OCI-M2 (cell line): ENCODE measurements at regions not wholly inside any gene's neighbourhood (a gene's known extent, or its start where the extent isn't known, plus 50 kb on each side); places are given as distances from the start of the nearest gene placed in this dataset.
"Not testable (repeated sequence)": the region's sequence is repeated elsewhere in the genome, so short reads cannot be mapped to it uniquely, and the experiment has no call there.

Source experiments
- DNase-seq: peaks from one replicate; lab custom pipeline; 2025; ENCODE audit not compliant: unreplicated experiment; lab: John Stamatoyannopoulos, UW

DNA sequence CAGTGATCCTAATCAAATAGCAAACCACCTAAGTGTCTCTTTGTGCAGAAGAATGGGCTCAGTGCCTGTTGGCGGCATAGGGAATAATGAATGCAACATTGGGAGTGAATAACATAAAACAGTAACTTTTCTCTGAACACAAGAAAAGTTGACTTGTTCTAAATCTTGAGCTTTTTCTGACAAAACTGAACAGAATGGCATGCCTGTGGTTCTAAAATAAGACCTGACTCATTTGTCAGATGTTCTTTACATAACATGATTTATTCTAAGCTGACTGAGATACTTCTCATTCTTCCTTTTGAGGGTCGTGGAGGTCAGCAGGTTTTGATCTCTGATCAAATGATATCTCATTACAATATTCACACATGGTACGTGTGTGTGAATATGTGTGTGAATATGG is 165.4 kb upstream of the WDR1 start:
- no peak for DNase-seq

DNA sequence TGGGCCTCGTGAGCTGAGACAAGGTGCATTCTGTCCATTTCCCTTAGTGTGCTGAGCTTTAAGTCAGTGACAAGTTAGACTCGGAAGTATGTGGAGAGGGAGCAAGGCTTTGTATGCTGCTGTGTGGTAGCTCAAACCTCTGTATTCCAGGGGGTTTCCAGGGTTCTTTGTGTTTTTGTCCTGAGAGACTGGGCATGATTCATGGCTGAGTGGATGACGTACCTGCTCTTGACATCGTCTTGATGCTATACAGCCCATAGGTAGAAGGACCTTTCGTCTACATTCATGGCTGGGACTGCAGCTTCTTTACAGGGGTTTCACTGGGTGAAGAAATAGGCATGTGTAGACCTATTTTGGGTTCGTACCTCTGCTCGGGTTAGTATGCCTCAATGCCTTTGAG is 162.7 kb upstream of the WDR1 start:
- DNase-seq, result no peak

DNA sequence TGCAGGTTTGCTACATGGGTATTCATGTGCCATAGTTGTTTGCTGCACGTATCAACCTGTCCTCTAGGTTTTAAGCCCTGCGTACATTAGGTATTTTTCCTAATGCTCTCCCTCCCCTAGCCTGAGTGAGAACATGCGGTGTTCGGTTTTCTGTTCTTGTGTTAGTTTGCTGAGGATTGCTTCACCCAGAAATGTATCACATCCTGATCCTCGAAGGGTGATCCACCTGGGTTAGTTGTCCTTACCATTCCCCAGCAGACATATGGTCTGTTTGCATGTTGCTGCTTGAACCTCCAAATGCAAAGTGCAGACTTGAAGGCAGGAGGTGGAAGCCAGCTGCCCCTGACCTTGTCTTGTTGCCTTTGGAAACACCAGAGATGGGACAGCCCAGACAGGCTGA is 161.5 kb upstream of the WDR1 start:
- DNase-seq, result no peak

DNA sequence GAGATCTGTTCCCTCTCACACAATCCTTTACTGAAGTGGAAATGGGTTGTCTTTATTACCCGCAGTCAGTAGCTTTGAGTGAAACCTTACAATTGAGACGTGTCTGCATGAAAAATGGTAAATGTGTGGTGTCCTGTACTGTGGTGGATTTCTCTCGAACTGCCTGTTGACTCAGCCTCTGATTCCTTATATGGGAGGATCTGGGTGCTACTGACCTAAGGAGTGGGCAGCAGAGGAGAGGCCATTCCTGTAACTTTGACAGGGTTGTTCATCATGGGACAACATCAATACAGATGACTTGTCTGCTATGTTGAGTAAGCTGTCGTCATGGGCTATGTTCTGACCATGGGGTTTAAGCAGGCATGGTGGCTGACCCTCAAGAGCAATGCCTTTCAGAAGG is 159.6 kb upstream of the WDR1 start:
- no peak for DNase-seq

DNA sequence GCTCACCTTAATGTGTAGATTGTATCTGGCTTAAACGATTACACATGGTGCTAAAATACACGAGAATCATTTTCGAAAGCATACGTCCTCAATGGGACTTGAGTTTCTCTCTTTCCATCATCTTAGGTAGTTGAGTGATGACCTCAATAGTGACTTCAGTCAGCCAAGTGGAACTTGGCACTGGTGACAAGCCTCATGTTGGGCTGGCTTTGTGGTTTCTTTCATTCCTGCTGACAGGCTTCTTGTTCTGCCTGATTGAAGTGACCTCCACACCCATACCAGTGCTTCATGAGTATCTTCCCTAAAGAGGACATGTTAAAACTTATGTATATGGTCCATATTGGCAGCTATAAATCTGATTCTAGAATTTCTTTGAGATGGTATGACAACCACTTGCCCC is 159.1 kb upstream of the WDR1 start:
- DNase-seq, result no peak

DNA sequence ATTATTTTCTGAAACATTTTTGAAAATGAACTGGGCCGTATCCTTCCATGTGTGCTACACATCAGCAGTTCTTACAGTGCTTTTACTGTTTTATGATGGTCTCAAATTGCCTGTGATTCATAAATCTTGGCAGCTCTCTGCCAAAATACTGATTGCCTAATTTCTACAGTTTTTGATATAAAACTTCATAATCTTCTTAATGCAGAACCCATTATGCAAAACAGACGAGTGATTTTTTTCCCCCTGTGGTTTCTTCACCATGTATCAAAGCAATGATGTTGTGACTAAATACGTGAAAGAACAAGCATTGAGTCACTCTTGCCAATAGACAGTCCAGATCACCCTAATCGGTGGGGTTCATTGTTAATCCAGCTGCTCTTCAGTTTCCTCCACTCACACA is 156.4 kb upstream of the WDR1 start:
- no peak for DNase-seq

DNA sequence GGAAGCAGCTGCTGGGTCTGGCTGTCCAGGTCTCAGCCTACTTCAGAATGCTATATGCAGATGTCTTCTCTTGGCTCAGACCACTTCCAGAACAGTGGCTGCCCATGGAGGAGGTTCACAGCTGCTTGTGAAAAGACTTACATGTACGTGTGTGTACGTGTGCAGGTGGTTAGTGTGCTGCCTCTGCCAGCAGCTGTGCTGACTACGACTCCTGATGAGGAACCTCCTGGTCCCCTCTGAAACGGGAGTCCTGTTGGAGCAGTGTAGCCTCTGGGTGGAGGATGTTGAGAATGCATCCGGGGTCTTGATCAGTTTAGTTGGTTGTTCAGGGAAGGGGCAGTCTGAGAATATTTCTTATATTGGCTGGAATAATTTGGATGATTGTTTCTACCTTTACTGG is 155.9 kb upstream of the WDR1 start:
- no peak for DNase-seq

DNA sequence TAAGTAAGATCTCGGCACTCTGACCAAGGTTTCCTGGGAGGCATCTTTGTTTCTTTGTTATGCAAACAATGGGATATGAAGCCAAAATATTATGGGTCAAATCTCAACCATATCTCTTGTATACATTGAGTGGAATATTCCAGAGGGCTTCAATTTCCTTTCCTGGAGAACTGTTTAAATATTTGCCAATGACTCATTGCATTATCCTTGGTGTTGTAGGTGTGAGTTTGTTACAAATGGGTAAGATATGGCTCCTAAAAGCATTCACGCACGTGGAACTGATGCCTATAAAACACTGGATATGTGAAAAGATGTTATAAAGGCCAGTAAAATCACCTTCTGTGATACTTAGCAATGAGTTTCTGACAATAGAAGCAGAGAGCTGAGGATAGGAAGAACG is 150.5 kb upstream of the WDR1 start:
- no peak for DNase-seq

DNA sequence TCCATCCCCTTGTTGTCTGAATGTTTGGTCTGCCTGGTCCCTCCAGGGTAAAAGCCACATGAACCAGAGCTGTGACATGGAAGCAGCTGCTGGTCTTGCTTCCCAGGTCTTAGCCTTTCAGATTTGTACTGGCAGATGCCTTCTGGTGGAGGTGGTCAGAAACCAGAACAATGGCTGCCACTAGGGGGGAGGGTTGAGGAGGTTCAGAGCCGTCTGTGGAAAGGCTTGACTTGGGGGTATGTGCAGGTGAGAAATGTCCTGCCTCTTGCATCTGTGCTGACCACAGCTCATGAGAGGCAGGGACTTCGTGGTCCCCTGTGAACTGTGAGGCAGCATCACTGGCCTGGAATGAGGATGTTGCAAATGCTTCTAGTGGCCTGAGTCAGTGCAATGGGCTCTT is 144.2 kb upstream of the WDR1 start:
- no peak for DNase-seq

DNA sequence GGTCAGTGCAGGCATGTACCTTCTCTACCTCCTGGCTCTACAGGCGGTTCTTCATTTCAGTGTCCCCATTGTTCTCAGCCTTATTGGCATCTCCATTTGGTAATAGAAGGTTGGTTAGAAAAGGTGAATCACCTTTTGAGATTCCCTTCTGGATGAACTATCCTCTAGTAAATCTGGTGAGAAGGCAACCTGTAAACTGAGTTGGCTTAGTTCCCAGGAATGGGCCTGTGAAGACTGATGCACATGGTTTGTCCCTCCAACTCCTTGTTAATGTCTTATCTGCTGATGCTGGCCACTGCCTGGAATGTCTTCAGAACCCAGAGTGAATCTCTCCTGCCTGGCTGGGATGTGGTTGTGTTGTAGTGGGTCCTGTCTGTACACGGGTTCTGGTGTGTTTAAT is 143.4 kb upstream of the WDR1 start:
- no peak for DNase-seq

DNA sequence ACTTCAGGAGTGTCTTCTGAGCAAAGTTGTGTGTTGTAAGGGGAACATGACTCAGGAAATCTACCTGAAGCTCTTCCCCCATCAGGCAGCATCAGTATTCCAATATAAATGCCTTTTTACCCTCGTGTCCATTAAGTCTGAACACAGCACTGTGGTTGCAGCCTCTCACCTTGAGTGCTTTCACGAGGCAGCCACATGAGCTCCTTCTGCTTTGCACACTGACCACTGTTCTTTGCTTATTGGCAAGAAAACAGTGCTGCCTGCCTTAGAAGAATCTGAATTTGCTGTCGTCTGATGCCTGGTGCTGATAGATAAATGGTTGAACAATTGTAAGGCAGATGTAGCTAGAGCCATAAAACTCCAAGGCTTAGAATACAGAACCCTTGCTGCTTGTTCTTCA is 139.6 kb upstream of the WDR1 start:
- DNase-seq, result no peak

DNA sequence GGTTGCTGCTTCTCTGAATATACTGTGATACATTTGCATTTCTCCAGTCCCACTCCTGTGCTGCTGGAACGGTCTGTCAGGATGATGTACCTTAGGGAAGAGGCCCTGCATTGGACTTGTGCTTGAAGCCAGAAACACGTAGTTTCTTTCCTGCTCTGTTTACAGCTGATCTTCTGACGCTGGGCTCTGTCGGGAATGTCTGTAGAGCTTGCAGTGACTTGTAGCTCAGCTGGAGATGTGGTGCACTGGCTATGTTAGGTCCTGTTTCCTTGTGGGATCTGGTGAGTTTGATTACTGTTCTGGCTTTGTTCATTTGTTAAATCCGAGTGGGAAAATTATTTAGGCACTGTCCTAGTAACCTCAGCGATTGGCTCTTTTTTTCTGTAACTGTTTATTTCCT is 137.2 kb upstream of the WDR1 start:
- no peak for DNase-seq

DNA sequence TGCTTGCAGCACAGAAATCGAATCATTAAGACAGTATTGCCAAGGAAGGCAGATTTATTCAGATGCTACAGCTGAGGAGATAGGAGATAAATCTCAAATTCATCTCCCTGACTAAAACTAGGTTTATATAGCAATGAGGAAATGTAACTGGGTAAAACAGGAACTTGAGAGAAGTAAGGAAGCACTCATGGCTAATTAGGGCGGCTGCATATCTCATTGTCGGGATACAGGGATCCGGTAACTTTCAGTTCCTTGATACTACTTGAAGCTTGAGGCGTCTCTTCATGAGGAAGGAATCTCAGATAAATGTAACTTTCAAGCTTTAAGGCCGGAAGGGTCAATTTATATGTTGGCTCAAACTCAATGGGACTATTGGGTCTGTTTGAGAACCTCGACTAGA is 129.2 kb upstream of the WDR1 start:
- no peak for DNase-seq

DNA sequence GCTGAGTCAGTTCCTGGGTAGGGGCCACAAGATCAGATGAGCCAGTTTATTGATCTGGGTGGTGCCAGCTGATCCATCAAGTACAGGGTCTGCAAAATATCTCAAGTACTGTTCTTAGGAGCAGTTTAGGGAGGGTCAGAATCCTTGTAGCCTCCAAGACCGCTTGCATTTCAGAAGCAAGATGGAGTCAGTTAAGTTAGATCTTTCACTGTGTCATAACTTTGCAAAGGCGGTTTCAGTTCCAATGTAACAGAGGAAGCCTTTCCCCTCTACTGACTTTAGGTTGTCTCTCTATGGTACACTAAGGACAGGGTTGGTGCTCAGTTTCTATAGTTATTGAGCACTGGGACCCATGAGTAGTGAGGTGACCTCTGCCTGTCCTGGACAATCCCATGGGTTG is 127.3 kb upstream of the WDR1 start:
- no peak for DNase-seq

DNA sequence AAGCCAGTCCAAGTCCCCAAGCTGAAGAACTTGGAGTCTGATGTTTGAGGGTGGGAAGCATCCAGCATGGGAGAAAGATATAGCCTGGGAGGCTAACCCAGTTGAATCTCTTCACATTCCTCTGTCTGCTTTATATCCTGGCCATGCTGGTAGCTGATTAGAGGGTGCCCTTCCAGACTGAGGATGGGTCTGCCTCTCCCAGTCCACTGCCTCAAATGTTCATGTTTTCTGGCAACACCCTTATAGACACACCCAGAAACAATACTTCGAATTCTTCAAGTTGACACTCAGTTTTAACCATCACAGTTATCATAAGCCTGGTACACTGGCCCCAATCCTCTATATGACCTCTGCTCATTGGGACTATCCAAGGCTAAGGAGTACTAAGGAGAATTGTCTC is 124.1 kb upstream of the WDR1 start:
- DNase-seq, result no peak

DNA sequence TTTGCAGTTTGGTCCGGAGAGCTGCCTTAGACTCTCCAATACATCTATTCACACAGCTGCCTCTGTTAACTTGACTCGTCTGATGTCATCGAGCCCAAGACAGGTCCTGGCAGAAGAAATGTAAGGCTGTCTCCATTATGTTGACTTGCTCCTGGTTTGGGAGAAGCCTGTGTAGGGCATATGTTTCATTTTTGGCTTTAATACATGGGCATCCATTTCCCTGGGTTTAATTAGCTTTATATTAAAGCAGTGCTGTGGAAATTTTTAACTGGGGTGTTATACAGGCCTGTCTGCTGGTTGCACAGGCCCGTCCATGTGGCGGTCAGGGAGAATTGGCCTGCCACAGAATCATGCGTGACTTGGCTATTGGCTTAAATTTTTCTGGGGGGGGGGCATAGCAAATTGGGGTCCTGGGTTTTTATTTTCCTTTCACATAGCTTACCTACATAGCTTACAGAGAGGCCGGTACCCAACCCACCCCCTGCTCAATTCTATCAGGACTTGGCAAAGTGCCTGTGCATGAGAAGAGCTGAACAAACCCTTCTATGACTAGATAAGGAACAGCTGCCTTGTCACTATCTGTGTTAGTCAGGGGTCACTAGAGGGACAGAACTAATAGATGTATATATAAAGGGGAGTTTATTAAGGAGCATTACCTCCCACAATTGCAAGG is 123.5 kb upstream of the WDR1 start:
- no peak for DNase-seq

DNA sequence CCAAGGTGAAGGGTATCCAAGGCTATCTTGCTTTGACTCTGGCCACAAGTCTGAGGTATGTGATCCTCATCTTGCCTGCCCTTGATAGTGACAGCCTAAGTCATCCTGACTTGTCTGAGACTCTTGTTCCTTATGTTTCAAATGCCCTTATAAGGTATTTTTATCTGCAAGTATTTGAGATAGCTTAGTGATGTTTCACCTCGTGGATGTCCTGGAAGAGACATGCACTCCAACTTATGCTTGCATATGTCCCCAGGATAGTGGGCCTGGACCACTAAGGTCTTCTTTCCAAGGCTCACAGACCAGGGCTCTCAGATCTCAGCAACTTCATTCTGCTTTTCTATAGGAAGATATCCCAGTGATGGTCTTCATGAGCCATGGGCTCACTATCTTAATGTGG is 120.5 kb upstream of the WDR1 start:
- DNase-seq, result no peak

DNA sequence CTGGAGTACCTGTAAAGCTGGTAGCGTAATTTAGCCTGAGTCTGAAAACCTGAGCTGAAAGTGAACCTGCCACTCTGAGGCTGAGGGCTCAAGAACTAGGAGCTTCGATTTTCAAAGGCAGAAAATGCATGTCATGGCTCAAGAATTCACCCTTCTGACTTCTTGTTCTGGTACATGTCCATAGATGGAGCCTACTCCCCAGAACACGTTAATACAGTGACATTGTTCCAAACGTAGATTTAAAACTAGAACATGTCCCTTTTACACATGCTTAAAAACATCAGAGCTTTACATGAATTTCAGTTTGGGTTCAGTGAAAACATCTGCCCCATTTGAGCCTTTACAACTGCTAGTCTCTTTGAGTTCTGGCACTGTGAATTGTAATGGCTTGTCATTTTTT is 115.5 kb upstream of the WDR1 start:
- no peak for DNase-seq

DNA sequence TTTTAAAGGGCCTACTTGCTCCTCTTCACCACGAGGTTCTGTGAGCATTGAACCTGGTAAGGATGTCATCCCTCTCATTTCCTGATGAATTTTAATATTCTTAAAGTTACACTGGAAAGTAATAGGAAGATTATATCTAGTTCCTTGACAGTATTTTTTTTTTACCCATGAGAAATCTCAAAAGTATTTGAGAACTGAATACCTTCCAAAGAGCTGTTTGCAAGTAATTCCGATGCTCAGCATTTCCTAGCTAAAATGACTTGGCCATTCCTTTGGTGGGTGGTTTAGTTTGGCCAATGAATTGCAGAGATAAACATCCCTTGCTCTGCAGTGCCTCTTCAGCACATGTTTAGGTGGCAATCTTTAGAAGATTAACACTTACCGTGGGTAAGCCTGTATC is 110.2 kb upstream of the WDR1 start:
- no peak for DNase-seq

DNA sequence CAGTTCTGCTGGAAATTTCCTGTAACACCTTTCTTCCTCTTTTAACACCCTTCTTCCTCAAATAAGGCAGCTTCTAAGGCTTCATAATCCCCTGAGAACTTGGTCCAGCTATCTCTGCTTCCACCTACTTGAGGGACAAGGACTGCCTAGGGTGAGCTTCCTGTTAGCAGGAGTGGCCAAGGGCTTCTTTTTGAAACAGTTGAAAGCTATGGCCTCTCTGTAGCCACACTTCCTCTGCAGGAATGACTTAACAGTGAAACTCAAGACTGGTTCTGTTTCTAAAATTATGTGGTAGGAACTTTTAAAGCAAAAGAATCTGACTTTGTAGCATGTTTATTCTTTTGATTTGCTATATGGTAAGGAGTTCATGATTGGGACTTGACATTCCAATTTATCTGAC is 108.5 kb upstream of the WDR1 start:
- DNase-seq, result no peak

DNA sequence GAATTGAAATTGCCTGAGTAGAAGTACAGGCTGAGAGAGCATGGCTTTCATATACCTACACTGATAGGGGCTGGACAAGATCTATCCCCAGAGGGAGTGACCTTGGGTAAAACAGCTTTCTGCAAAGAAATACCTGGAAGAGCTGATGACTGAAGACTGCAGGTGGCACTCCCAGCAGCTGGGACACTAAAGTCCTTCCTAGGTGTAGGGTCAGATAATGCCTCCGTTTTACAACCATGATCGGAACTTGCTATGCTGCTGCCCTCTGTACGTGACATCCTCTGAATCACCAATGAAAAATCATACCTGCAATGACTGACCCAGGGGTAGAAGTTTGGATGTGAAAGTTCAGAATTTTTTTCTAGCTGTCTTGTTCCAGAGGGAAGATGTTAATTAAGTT is 107.2 kb upstream of the WDR1 start:
- no peak for DNase-seq

DNA sequence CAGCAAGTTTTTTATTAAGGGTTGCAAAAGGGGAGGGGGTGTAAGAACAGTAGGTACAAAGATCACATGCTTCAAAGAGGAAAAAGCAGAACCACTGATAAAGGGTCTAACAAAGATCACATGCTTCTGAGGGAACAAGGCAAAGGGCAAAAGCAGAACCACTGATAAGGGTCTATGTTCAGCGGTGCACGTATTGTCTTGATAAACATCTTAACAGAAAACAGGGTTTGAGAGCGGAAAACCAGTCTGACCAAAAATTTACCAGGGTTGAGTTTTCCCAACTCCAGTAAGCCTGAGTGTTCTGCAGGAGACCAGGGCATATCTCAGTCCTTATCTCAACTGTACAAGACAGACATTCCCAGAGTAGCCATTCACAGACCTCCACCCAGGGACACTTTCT is 96.9 kb upstream of the WDR1 start:
- not testable (repeated sequence) for DNase-seq

DNA sequence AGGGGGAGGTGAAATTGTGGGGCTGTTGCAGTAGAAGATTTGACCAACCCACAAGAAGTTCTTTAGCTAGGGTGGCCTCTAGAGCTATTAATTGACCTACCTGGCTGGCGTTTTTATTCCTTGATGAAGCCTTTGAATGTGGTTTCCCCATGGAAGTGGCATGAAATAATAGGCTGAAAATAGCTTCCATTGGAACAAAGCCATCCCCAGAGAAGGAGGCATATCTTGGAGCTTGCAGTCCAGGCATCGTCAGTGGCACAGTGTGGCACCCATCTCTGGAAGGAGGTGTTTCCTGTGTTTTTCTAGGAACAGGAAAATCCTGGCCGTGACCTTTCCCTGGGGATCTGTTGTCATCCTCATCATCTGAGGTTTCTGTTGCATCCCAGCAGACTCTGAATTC is 96.3 kb upstream of the WDR1 start:
- no peak for DNase-seq

DNA sequence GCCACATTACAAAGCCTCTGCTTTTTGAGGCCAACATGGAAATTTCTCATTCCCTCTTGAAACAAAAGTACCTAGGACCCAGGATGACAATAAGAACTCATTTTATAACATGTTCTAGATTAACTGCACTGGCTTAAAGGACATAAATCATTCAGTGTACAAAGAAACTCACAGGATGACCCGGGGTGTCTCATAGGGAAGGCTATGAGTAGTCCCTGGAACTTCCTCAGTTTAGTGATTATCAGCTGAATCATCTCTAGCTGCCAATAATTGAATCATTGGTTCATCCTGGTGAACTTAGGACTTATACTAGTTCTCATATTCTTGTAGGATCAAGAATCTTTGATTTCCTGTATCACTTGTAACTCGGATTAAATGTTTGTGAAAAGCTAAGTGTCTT is 95.8 kb upstream of the WDR1 start:
- no peak for DNase-seq
